Posterior cingulate gyrus (tissue), 11 donors: ENCODE measurements at regions not wholly inside any gene's neighbourhood (a gene's known extent, or its start where the extent isn't known, plus 50 kb on each side); places are given as distances from the start of the nearest gene placed in this dataset.

ENCODE experiments used
- DNase-seq, 10 donors: peaks; one replicate each; pipeline versions ENCODE4 v3.0.0 to v3.0.0-alpha.2; 2020 to 2021; ENCODE audit warnings: mixed read lengths in 3 of 10
- intact Hi-C: fragments of 100-400 bp; cut with DNase I; formaldehyde crosslinking; loops from one replicate; pipeline ENCODE4 v1.15.1; 2023

DNA sequence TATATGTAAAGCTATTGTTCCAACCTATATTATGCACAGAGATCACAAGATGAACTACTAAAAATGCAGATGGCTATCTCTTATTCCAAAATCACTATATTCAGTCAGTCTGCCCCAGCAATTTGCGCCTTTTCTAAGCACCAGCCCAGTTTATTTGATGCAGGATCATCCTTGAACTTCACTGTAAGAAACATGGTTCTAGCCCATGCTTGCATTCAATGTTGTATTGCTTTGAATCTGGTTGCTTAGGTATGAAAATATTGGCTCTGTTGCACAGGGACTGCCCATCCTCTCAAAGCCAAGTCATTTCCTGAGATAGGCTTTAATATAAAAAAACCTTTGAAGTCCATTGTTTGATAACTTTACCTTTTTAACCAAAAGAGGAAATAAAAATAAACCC is 170.5 kb upstream of the LRIG1 start:
- intact Hi-C loops, result no loop called here
- DNase-seq, result no peak

DNA sequence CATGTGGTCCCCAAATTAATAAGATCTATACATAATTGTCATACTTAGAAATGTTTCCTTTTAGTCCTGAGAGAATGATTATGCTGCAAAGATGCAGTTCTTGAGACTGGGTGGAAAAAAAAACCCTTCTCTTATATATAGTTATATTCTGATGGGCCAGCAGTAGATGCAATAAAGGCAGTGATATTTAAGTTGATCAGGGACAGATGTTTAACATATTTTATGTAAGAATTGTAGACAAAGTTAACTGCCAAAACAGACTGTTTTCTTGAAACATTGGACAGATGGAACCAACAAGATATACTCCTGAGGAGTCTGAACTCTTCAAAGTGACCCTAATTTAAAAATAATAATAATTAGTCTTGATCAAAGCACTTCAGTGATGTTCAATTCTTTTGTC is 172.0 kb upstream of the LRIG1 start:
- intact Hi-C loops, result no loop called here
- DNase-seq, result no peak

DNA sequence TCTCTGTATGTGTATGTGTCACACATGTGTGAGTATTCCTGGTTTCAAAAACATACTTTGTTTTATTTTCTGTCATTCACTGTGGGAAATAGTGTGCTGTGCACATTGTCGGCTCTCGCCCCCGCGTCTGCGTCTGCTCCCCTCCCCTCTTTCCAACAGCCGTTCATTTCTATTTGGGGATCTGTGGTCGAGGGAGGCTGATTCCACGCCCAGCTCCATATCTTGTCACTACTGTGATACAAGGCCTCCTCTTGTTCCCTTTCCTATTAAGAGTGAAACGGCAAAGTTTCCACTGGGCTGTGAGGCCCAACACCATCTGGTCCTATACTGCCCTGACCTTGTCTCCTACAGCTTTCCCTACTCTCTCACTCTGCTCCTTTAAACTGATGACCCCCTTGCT is 172.5 kb upstream of the LRIG1 start:
- DNase-seq, result no peak

DNA sequence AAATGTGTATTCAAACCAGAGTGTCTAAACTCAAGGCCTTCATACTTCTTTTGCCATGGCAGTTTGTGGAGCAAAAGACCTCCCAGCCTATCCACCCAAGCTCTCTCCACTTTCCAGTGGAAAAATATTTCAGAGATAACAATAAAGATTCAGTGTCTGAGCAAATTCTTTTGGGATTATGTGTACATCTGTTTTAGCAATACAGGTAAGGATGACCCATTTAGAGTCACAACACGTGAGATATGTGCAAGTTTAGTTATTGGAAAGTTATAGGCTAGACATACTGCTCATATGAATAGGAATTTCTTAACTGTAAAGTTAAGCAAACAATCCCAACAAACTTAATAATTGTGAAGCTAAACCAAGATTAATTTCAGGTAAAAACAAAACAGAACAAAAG is 174.5 kb upstream of the LRIG1 start:
- DNase-seq, result no peak

More for the DNA sequence above, 172.5 kb upstream of the LRIG1 start:
- intact Hi-C loops, result no loop called here

DNA sequence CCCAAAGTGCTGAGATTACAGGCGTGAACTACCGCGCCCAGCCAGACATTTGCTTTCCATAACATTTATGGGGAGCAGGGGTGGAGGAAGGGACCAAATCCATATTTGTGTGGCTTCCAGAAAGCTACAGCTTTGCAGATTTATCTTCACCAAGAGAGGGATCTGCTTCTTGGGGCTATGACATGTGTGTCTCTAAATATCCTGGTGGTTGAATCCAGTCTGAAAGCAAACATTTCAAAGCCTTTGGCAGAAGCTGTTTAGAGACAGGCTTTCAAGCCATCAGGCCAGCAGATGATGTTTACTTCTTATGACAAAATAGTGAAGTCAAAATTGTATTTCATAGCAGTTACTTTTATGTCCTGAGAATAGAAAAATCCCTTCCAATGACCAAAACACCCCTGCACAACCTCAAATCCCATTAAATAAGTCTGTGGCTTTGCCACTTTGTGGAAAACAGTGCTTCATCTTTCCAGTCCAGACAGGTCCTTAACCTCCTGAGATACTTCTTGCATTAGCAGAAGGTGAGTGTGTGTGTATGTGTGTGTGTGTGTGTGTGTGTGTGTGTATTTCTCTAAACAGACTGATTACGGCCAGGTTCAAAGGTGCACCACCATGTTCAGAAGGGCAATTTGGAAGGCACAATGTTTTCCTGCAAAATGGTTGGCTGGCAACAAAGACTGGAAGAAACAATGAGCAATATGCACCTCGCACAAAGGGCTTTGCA is 191.4 kb upstream of the LRIG1 start:
- intact Hi-C loops, result no loop called here
- DNase-seq, result no peak

More for the DNA sequence above, 174.5 kb upstream of the LRIG1 start:
- intact Hi-C loops, result no loop called here

DNA sequence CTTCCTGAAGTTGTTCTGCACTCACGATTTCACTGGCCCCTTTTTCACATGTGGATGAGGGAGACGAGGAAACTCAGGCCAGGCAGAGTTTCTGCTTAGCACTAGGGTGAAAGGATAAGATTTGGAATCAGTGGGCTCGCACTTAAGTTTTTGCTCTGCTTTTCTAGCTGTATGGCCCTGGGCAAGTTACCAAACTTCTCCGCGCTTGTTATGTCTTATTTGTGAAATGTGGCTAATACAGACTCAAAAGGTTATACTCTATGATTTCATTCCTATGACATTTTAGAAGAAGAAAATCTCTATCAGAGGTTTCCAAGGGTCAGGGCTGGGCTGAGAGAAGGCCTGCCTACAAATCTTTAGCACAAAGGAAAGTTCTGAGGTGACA is 191.9 kb upstream of the LRIG1 start:
- intact Hi-C loops, result no loop called here
- DNase-seq, result no peak

DNA sequence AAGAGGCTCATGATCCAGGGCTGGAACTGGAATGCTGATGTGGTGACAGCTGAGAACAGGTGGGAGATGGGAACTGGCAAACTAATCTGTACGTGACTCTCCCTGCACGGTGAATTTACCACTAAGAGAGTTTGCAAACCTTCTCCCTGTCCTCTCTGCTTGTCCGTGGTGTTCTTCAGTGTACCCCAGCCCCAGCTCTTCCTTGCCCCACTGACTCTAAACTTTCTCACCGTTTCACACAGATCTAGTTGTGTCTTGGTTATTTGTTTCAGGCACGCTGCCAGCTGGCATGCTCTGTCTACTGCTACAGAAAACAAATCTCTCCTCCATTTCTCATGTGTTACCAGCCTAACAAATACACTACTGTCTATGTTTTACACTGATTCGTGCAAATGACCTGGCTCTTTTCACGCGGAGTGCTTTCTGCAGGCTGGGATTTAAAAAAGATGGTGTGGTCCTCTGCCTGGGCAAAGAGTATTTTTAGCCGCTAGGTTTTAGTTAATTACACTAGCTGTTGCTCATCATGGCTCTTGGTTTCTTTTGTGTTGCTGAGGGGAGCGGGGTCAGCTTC is 192.7 kb upstream of the LRIG1 start:
- intact Hi-C loops, result no loop called here
- peak in 3 of 10 donors; percentile 25 to 47 (median 34) for DNase-seq

DNA sequence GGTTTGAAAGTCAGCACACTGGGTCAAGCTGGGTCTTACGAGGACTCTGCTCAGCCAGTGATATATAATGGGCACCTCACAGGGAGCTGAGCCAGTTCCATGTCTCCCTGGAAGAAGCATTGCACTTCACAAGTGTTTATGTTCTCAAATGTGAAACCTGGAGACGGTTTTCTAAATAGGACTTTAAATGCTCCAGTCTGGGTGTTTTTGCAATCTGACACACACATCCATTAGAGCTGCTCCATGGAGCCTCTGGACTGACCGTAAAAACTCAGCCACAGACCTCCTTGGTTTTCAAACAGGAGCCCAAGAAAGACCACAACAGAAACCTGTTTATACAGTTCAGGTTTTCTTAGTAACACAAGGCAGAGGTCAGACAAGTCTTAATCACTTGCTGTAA is 201.3 kb upstream of the LRIG1 start:
- intact Hi-C loops, result no loop called here
- DNase-seq, result no peak

DNA sequence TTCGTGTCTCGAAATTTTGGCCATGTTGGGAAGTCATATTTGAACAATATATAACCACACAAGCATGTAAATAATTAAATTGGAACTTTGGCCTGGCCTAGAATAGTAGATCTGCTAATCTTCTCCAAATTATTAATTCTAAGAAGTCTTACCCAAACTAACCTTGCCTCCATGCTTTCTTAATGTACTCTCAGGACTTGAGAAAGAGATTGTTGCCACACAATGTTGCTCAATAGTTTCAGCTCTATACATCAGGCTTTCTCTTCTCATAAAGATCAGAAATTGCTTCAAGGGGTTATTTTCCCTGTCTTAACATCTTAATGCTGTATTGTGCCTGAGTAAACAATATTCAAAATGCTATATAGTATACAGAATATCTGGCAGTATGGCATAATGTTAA is 202.7 kb upstream of the LRIG1 start:
- DNase-seq, result no peak
- intact Hi-C loops, result no loop called here

DNA sequence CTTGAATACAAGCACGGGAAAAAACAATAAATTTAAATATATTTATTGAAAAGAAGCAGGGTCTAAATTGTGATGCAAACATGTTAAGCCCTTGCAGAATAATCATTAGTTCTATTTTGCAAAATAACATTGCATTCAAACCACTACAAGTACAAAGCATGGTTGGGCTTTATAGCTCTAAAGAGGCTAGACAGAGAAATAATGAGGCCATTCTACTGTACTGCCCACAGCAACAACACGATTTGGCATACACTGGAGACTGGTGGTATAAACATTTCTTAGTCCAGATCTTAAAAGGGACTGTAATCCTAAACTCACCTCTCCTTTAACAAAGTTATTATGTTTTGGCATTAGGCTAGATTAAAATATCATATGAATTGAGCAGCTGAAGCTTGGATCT is 204.3 kb upstream of the LRIG1 start:
- intact Hi-C loops, result no loop called here
- no peak for DNase-seq

DNA sequence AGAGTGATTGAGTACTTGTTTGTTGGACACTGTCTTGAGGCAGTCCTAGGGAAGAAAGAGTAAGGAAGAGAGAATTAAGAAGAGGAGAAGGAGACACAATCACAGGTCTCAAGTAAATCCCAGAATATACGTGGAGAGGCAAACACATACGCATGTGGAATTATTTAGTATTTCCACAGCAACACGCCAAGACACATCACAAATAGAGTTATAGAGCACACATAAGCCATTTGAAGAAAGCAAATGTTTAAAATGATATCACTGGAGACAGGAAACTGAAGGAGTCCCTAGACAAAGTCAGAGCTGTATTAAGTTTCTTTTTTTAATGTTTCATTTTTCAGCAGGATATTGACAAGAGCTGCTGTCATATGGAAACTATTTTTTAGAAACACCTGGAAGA is 206.1 kb upstream of the LRIG1 start:
- DNase-seq, result no peak
- intact Hi-C loops, result loop anchor here (1.0 kb wide), 1 partner anchor 7 kb away; no protein-coding TSS in a partner anchor

DNA sequence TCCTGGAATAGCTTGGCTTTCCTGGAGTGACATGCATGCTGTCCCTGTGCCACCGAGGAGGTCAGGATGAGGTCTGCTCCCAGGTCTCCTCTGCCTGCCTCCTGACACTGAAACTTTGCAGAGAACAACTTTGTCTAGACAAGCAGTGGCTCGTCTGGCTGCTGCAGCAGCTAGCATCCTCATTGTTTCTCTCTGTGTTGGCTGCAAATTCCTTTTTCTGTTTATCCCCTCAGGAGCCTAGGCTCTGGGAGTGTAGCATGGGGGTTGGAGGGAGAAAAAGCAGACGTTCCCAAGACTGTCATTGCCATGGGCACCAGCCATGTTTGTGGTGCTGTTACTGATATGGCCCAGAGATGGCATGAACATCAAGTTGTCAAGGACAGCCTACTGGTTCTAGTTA is 208.7 kb upstream of the LRIG1 start:
- DNase-seq, result peak in 1 of 10 donors; percentile 25
- intact Hi-C loops, result no loop called here

DNA sequence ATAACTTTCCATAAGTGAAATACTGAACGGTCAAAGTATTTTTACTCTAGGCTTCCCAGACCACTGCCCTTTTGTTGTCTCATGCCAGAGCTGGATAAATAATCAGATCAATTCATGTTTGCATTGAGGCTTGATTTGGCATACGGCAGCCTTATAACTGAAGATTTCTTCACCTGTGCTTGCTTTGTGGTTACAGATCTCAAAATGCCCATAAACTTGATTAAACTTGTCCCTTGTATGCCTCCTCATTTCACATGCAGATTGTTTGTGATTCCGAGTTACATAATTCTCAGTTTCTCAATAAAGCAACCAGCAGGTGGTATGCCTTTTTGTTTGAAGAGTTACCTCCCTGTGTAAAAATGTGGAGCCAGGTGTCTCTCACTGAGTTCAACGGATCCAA is 211.4 kb upstream of the LRIG1 start:
- DNase-seq, result no peak
- intact Hi-C loops, result no loop called here

DNA sequence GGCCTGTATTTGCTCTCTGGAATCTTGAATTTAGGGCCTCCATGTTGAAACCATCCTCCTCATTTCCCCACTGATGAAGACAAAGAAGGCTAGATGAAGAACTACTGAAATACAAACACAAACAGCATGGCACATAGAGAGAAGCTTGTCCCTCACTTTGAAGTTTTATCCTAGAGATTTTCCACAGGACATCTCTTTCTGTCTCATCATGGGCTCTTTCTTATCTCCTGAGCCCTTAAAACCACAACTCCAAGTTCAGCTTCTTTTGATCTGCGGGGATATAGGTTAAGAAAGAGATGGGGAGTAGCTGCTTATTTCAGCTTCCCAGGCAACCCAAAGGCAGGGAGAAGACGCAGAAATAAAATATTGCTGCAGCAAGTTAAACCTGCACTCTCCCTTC is 213.1 kb upstream of the LRIG1 start:
- no peak for DNase-seq
- intact Hi-C loops, result loop anchor here (1.0 kb wide), 1 partner anchor 8 kb away; no protein-coding TSS in a partner anchor

DNA sequence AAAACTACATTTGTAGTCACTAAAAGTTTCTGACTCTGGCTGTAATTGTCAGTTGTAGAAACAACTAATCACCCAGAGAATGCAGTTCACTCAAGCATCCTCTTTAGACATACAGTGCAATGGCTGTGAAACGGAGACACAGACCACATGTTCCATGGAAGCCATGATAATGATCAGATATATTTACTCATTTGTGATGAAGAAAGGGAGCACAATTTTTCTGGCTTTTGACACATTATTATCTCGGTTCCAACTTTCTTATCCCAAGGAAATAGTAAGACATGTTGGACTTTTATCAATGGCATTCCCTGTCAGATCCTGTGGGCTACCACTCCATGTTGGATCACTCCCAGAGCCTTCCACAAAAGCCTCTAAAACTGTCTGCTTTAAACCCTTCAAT is 215.0 kb upstream of the LRIG1 start:
- intact Hi-C loops, result no loop called here
- no peak for DNase-seq

DNA sequence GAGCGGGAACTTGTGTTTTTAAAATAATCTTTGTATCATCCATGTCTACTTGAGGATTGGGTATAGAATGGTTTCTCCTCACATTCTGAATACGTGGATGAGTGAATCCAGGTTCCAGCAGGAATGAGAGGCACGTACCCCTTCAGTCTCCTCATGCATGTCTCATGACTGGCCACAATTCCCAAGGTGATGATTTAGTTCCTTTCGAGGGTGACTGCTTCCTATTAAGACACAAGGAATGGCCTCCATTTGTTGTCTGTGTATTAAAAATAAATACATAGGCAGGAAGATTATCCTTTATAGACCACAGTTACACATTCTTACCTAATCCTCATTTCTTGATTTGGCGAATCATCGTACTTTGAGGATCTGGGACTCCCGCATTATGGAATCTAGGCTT is 217.0 kb upstream of the LRIG1 start:
- no peak for DNase-seq
- intact Hi-C loops, result no loop called here

DNA sequence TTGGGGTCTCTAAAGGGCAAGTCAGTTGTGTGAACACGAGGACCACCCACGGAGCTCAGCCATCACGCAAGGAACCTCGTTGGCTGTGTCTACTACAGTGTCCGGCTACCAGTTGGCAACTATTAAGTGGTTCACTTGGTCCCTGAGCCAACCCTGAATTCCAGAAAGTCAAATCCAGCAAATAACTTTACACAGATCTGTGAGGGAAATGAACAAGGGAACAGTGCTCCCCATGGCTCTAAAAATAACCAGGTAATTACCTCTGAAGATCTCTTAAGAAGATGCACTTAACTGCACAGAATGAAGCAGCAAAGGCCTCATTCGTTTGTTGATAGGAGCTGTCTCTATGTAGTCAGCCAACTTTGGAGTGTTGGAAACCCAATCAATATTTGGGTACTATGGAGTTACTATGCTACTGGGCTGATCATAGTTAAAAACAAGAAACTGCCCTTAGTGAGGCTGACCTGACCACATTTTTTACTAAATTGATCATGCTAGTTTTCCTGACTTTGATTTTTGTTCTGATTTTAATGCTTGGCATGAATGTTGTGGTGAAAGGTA is 219.1 kb upstream of the LRIG1 start:
- DNase-seq, result no peak
- intact Hi-C loops, result no loop called here

DNA sequence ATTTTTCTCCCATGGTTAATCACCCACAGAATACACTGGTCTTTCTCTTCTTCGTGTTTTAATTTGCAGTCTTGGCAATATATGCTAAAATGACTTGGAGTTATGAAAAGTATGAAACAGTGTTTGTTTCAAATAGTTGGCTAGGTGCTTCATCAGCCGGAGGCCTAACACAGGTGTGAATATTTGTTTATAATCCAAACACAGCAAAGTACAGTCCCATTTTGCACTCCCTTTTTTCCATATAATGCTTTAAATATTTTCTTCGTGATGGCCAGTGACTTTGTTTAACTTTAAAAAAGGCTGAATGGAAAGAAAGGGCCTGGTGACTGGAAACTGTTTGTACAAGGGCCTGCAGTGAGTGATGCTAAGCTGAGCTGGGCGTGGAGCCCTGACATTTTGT is 219.7 kb upstream of the LRIG1 start:
- DNase-seq, result no peak
- intact Hi-C loops, result no loop called here

DNA sequence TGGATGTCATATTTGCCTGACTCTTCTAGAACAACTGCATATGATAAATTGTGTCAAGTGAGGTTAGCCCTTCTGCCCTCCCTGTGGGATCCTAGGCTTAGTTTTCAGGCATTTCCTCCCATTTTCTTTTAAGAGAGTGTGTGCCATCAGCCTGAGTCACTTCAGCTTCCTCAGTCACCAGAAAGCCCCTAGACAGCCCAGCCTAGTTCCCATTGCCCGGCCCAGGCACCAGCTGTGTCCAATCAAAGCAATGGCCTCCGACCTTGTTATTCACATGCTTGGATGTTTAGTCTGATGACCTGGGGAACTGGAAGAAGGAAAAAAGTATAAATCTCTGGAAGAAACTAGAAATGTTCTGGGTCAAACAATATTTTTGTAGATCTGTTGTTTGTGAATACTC is 221.9 kb upstream of the LRIG1 start:
- intact Hi-C loops, result no loop called here
- DNase-seq, result no peak

DNA sequence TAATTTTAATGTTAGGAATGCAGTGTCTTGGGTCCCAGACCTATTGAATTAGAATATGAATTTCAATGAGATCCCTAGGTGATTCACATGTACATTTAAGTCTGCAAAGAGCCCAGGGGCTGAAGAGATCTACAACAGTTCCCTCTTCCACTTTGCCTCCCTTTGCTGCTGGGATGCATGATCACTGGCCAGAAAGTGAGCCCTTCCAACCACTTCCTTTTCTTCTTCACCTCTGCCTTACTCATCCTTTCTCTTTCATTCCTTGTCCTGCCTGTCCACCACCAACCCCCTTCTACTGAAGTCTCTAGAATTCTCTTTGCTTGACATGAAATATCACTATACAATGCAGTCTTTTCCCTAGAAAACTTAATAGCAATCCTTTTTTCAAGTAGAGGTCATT is 222.4 kb upstream of the LRIG1 start:
- DNase-seq, result no peak
- intact Hi-C loops, result no loop called here

DNA sequence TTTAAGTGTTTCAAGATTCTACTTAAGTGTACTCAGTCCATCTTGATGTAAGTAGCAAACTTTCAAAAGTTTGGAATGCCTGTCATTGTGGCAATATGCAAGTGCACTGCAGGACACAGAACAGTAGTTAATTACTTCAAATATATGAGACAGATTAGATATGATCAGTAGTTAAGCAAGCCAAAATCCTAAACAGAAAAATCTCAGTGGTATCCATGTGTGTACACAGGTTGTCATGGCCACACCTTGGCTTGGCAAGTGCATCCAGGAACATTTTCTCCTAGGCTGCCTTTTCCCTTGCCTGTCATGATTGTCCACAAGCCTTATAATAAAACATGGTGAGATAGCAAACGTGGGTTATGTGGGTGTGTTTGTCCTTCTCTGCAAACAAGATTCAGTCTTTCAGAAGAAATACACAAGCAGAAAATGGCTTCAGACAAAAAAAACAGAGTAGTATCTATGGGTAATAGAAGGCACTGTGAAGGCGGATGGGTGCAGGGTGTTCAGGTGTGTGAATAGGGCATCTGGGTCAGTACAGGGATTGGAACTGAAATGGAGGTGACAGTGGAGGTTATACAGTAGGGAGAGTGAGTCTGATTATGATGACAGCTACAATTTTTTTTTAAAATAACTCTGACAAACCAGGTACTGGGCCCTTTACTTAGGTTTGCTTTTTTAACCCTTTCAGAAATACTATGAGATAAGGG is 229.0 kb upstream of the LRIG1 start:
- no peak for DNase-seq
- intact Hi-C loops, result no loop called here
